OCI-LY7 (cell line): ENCODE measurements at regions not wholly inside any gene's neighbourhood (a gene's known extent, or its start where the extent isn't known, plus 50 kb on each side); places are given as distances from the start of the nearest gene placed in this dataset.

Experiments
- BruUV-seq: library from RNA; stranded (reverse); fragments of 400-500 nt; replicated peaks from 2 replicates; lab custom pipeline; 2021; lab: Mats Ljungman, UMichigan
- CTCF ChIA-PET: fragments of 300-600 bp; sonication (Branson Sonifier 250); formaldehyde crosslinking; loops from one replicate; lab custom pipeline; 2022; ENCODE audit warnings: antibody characterized with exemption; ENCODE audit not compliant: unreplicated experiment; lab: Charles Lee
- POLR2A ChIA-PET: fragments of 300-600 bp; sonication (Branson Sonifier 250); formaldehyde crosslinking; loops from one replicate; lab custom pipeline; 2022; ENCODE audit warnings: antibody characterized with exemption; lab: Charles Lee
- DNase-seq: peaks from one replicate; pipeline ENCODE4 v3.0.0-alpha.2; 2015; ENCODE audit warnings: low spot score
- H2AFZ ChIP-seq: fragments of 200-600 bp; sonication (generic), shearing (Covaris generic); 2 replicates; pipeline ENCODE4 v1.6.1; 2014; ENCODE audit warnings: mild to moderate bottlenecking, antibody characterized with exemption, low read length, moderate library complexity
- H3K27ac ChIP-seq: fragments of 200-600 bp; sonication (generic); 2 replicates; pipeline ENCODE4 v1.5.1; 2014; ENCODE audit warnings: mixed run types, low read depth, mild to moderate bottlenecking, moderate library complexity, low read length, inconsistent platforms; ENCODE audit not compliant: poor library complexity, severe bottlenecking
- H3K36me3 ChIP-seq: fragments of 200-600 bp; sonication (generic); 2 replicates; pipeline ENCODE4 v1.6.1; 2014; ENCODE audit warnings: mild to moderate bottlenecking, antibody characterized with exemption, low read length, moderate library complexity, mixed read lengths; ENCODE audit not compliant: insufficient read depth
- H3K4me1 ChIP-seq: fragments of 200-600 bp; sonication (generic); 2 replicates; pipeline ENCODE4 v1.5.1; 2014; ENCODE audit warnings: mild to moderate bottlenecking, low read length; ENCODE audit not compliant: insufficient read depth, poor library complexity, severe bottlenecking
- H3K4me2 ChIP-seq: fragments of 200-600 bp; sonication (generic); 2 replicates; pipeline ENCODE4 v1.6.1; 2014; ENCODE audit warnings: mild to moderate bottlenecking, low read length
- H3K4me3 ChIP-seq: fragments of 200-600 bp; sonication (generic); 2 replicates; pipeline ENCODE4 v1.5.1; 2014; ENCODE audit warnings: mild to moderate bottlenecking, low read depth, low read length; ENCODE audit not compliant: poor library complexity, severe bottlenecking
- H3K79me2 ChIP-seq: fragments of 200-600 bp; sonication (generic); 2 replicates; pipeline ENCODE4 v1.6.1; 2016; ENCODE audit warnings: low read depth, mild to moderate bottlenecking, low read length, moderate library complexity, mixed read lengths; ENCODE audit not compliant: insufficient read depth
- H3K9me2 ChIP-seq: fragments of 200-600 bp; sonication (generic); 2 replicates; pipeline ENCODE4 v1.6.1; 2016; ENCODE audit warnings: mild to moderate bottlenecking, low read length, mixed read lengths; ENCODE audit not compliant: insufficient read depth
- H3K9me3 ChIP-seq: fragments of 200-600 bp; sonication (generic); 2 replicates; pipeline ENCODE4 v1.6.1; 2014; ENCODE audit warnings: mild to moderate bottlenecking, mixed run types, low read length, mixed read lengths
- H4K20me1 ChIP-seq: fragments of 200-600 bp; sonication (generic); 2 replicates; pipeline ENCODE4 v1.6.1; 2014; ENCODE audit warnings: mild to moderate bottlenecking, antibody characterized with exemption, low read length, moderate library complexity, mixed read lengths; ENCODE audit not compliant: insufficient read depth
- EZH2phosphoT487 ChIP-seq: fragments of 200-600 bp; sonication (generic); IDR thresholded peaks from 2 replicates; pipeline ENCODE4 v1.6.1; 2018; ENCODE audit warnings: low read depth, borderline replicate concordance, mild to moderate bottlenecking, mixed run types, antibody characterized with exemption, low read length, moderate library complexity, mixed read lengths
- intact Hi-C: fragments of 100-400 bp; cut with micrococcal nuclease; formaldehyde crosslinking; loops from one replicate; pipeline ENCODE4 v1.10.0; 2022; ENCODE audit not compliant: unreplicated experiment
- TF ChIP-seq, protein P1 (sequence below): fragments of 200-600 bp; sonication (generic); conservative IDR thresholded peaks from 2 replicates; pipeline ENCODE4 v1.5.1; 2014; ENCODE audit warnings: mild to moderate bottlenecking, antibody characterized with exemption, low read length, moderate library complexity, mixed read lengths

DNA sequence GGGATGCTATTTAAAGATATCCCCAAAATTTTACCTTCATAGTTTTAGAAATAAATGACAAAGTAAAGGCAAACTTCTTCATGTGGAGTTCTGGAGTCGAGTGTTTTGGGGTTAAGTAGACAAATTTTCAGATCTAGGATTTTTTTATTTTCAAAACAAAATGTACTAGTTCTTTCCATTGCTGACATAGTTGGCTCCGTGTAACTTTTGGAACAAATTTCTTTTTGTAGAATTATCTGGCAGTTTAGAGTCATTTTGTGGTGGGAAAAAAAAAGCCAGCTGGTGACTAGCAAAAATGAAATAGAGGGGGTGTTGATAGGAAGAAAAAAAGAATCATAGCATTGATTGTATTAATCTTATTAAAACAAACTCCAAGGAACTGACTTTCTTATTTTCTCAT, 131.6 kb upstream of the TCF21 start:
- no peak for DNase-seq
- CTCF ChIA-PET = no interaction called here
- Histone ChIP-seq H4K20me1 (no peaks in the 10 kb centered on the region), H3K4me2 (no peak overlapping the region), H2AFZ (no peak overlapping the region), H3K79me2 (no peaks in the 10 kb centered on the region), H3K36me3 (no peaks in the 10 kb centered on the region), H3K27ac (no peak overlapping the region), H3K9me2 (no peaks in the 10 kb centered on the region), H3K4me3 (no peak overlapping the region), H3K9me3 (no peaks in the 10 kb centered on the region), H3K4me1 (no peaks in the 10 kb centered on the region)
- no TSS peak for BruUV-seq
- no peak for TF ChIP-seq EZH2phosphoT487
- TF ChIP-seq, protein P1, sequence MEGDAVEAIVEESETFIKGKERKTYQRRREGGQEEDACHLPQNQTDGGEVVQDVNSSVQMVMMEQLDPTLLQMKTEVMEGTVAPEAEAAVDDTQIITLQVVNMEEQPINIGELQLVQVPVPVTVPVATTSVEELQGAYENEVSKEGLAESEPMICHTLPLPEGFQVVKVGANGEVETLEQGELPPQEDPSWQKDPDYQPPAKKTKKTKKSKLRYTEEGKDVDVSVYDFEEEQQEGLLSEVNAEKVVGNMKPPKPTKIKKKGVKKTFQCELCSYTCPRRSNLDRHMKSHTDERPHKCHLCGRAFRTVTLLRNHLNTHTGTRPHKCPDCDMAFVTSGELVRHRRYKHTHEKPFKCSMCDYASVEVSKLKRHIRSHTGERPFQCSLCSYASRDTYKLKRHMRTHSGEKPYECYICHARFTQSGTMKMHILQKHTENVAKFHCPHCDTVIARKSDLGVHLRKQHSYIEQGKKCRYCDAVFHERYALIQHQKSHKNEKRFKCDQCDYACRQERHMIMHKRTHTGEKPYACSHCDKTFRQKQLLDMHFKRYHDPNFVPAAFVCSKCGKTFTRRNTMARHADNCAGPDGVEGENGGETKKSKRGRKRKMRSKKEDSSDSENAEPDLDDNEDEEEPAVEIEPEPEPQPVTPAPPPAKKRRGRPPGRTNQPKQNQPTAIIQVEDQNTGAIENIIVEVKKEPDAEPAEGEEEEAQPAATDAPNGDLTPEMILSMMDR = no peak
- POLR2A ChIA-PET = interaction anchor here (0.6 to 1.3 kb wide), 2 partner anchors 8 to 171 kb away, joined by 3 read pairs; no protein-coding TSS in a partner anchor
- intact Hi-C loops = no loop called here

DNA sequence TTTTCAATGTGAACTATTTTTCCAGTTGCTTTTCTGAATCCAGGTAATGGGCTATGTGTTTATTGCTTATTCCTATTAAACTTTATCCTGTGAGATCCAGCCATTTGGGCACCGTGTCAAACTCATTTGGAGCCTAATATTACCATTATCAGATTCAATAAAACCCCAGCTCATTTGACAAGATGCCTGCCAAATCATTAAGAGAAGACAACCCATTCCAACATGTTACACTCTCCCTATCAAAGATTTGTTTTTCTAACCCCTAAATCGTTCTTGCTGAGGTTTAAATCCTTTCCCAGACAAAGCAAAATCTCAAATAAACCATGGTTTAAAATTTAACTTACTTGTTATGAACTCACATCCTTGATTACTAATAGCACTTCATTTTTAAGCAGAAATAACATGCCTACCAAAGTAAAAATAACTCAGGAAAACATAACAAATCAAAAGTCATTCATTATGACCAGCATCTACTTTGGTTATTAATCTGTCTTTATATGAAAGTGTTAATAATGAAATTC, 130.0 kb upstream of the TCF21 start:
- BruUV-seq = no TSS peak
- Histone ChIP-seq H2AFZ (no peak overlapping the region), H3K36me3 (no peaks in the 10 kb centered on the region), H3K4me1 (no peaks in the 10 kb centered on the region), H3K4me2 (no peak overlapping the region), H3K79me2 (no peaks in the 10 kb centered on the region), H3K4me3 (no peak overlapping the region), H3K9me3 (no peaks in the 10 kb centered on the region), H3K27ac (no peak overlapping the region), H3K9me2 (no peaks in the 10 kb centered on the region), H4K20me1 (no peaks in the 10 kb centered on the region)
- DNase-seq = no peak
- ChIA-PET POLR2A (interaction anchor here (1.1 kb wide), 1 partner anchor 18 kb away, joined by 3 read pairs; no protein-coding TSS in a partner anchor), CTCF (no interaction called here)
- TF ChIP-seq EZH2phosphoT487 = no peak
- TF ChIP-seq, protein P1 = no peak
- intact Hi-C loops = no loop called here

DNA sequence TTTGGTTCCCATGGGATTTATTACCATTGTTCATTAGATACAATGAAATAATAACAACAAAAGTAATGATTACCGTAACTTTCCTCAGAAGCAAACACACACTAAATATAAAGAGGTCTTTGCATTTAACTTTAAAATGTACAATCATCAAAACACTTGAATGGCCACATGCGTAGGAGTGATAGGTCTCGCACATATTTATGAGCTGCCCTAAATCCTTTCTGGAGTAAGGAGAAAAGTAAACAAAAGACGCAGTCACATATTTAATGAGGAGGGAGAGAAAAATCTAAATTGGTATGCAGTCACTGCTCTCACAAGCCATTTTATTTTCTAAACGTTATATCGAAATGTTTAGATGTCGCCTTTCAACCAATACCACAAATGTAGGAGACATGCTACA, 129.4 kb upstream of the TCF21 start:
- DNase-seq = no peak

More for the DNA sequence above, 129.4 kb upstream of the TCF21 start:
- Histone ChIP-seq H3K9me3 (no peaks in the 10 kb centered on the region), H3K4me1 (no peaks in the 10 kb centered on the region), H3K4me3 (no peak overlapping the region), H4K20me1 (no peaks in the 10 kb centered on the region), H3K27ac (no peak overlapping the region), H3K9me2 (no peaks in the 10 kb centered on the region), H3K36me3 (no peaks in the 10 kb centered on the region), H3K4me2 (no peak overlapping the region), H2AFZ (no peak overlapping the region), H3K79me2 (no peaks in the 10 kb centered on the region)
- POLR2A ChIA-PET = interaction anchor here (1.1 kb wide), 1 partner anchor 17 kb away, joined by 3 read pairs; no protein-coding TSS in a partner anchor
- intact Hi-C loops = no loop called here
- CTCF ChIA-PET = no interaction called here
- TF ChIP-seq, protein P1 = no peak
- TF ChIP-seq EZH2phosphoT487 = no peak
- BruUV-seq = no TSS peak
